GM21786 (cell line): ENCODE measurements at regions not wholly inside any gene's neighbourhood (a gene's known extent, or its start where the extent isn't known, plus 50 kb on each side); places are given as distances from the start of the nearest gene placed in this dataset.

Experiments
- ATAC-seq: cut with Tn5 transposase; IDR thresholded peaks from one replicate; pipeline ENCODE4 v1.9.1; 2021; ENCODE audit not compliant: unreplicated experiment

- no peak for ATAC-seq
Observed at GRCh38 chr3:159441279-159441678, 547.4 kb upstream of the IL12A start.

GRCh38 chr3:159443266-159443665 is 545.4 kb upstream of the IL12A start:
- ATAC-seq, result no peak

GRCh38 chr3:159447841-159448240 is 540.8 kb upstream of the IL12A start:
- no peak for ATAC-seq

DNA sequence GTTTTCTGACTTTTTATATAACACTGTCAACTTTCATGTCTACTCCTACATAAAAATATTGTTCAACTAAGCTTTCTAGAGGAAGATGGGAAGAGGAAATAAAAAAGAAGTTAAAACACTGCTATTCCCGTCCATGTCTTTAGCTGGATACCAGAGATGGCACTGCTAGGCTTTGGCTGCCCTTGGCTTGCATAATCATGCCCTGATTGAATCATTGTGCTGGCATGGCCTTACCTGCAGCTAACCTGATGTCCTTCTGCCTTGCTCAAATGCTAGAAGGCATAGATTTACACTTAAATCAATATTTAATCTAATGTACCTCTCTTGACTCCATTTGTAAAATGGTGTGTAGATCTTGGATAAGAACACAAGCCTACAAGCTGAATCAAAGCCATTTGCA is 539.7 kb upstream of the IL12A start:
- ATAC-seq, result no peak

DNA sequence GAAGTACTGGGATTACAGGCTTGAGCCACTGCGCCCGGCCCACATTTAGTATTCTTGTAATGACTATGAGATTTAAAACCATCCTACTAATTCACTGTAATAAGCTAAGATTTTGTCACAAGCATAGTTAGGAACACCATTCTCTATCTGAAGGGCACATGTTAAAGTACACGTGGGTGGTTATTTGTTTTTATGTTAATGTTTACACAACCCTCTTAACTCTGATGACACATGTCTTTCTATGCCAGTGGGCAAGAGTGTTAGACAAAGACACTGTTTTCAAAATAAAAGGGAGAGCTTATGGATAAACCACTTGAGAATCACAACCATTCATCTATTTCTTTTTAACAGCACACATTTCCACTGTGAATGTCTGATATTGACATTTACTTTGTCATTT is 537.6 kb upstream of the IL12A start:
- ATAC-seq, result no peak

DNA sequence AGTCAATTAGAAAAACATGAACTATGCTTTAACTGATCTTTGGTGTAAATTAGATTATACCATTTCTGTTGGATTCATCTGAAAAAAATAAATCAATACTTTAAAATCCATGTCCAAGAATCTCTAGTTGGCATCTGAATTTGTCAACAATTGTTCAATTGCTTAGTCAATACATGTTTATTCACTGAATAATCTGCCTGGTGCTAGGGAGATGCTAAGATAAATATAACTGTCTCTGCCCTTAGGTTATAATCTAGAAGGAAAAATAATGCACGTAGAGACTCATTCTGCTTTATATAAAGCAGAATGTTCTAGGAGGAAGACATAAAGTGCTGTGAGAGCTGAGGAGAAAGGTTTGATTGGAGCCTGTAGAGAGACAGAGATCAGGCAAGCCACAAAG is 537.2 kb upstream of the IL12A start:
- no peak for ATAC-seq

DNA sequence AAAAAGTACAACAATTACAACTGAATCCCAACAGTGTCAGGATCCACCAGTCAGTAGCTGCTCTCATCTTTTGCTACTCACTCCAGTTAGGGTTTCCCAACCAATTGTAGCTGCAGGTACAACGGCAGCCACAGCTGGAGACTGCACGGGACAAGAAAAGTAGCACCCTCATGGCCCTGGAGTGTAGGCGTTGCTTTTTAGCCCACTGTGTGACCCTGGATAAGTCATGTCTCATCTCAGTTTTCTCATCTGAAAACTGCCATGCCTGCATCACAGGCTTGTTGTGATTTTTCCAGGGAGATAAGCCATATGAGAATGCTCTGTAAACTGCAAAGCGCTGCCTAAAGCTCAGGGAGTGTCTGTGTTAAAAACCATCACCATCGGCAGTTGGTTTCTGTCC is 535.6 kb upstream of the IL12A start:
- ATAC-seq, result no peak

DNA sequence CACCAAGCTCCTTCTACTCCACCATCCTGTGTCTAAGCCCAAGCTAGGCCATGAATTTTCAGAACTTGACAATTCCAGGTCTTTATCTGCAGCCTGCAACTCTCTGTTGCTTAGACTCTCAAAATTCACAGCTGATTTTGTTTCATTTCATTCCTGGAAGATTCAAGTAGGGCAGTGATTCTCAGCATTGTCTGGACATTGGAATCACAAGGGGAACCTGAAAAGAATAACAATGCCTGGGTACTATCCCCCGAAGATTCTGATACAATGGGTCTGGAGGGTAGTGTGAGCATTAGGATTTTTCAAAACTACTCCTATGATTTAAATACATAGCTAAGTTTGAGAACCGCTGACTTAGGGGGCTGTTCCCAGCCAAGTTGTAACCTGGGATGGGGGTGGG is 534.7 kb upstream of the IL12A start:
- no peak for ATAC-seq

- ATAC-seq, result no peak
Observed at GRCh38 chr3:159455741-159456181, 532.9 kb upstream of the IL12A start.

DNA sequence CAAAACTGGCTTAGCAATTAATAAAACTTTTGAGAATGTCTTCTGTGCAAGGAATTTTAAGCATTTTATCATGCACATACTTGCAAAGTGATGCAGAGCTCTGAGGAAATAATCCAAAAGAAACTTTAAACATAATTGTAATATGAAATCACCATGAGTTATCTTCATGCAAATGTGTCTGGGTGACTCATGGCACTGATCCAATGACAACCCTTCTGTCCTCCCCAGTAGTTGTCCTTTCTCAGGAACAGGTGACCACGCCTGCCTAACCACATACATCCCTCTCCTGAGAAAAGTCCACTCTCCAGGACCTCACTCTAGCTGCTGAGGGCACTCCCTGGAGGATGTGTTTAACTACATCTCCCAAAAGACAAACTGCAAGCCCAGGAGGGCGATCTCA is 530.6 kb upstream of the IL12A start:
- no peak for ATAC-seq

- no peak for ATAC-seq
Observed at GRCh38 chr3:159458982-159459381, 529.7 kb upstream of the IL12A start.

GRCh38 chr3:159472611-159473010 is 516.0 kb upstream of the IL12A start:
- ATAC-seq, result no peak

DNA sequence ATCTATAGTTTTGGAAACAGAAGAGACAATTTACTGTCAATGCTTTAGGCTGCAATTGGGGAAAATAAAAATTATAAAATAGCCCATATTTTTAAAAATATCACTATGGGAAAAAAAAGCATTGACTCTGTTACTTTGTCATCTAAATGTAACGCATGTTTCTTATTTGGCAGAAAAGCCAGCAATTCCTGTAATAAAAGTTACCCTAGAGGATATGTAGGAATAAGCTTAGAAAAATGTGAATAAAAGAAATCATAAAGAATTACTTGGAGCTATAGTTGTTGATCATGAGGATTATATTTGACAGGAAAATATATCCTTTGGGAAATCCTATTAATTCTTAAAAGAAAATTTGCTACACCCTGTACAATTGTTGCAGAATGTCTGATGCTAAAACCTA is 515.4 kb upstream of the IL12A start:
- no peak for ATAC-seq

GRCh38 chr3:159480046-159480445 is 508.6 kb upstream of the IL12A start:
- no peak for ATAC-seq

GRCh38 chr3:159482241-159482993 is 506.2 kb upstream of the IL12A start:
- ATAC-seq, result no peak

GRCh38 chr3:159482994-159483367 is 505.7 kb upstream of the IL12A start:
- ATAC-seq, result no peak

GRCh38 chr3:159486580-159486979 is 502.1 kb upstream of the IL12A start:
- ATAC-seq, result no peak

GRCh38 chr3:159487304-159487703 is 501.3 kb upstream of the IL12A start:
- no peak for ATAC-seq

DNA sequence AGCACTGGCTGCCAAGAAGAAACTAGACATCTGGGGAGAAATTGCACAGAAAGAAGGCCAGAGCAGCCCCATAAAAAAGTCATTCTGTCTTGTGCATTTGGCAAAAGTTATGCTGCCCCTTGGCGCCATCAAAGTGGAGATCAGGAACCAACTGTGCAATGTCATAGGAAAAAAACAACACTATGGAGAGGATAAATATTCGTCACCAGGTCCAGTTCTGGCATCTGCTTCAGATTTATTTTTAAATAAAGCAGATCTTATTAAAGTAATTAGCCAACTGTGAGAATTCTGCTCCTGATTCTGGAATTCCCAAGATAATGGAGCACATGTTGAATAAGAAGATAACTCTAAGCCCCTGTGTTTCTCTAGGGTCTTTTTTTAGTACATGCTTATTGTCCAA is 500.0 kb upstream of the IL12A start:
- no peak for ATAC-seq

DNA sequence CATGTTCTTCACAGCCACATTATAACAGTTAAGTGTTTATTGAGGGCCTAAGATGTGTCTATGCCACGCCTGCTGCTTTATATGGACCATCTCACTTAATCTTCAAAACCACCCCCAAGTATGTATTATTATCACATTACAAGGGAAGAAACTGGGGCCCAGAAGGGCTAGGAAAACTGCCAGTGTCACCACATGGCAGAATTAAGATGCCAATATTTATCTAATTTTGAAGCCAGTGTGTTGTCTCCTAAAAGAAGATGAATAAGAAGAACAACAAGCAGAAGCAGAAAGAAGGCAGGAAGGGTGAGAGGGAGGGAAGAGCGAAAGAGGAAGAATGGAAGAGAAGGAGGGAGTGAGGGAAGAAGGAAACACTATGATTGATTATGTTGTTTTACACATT is 491.3 kb upstream of the IL12A start:
- no peak for ATAC-seq

DNA sequence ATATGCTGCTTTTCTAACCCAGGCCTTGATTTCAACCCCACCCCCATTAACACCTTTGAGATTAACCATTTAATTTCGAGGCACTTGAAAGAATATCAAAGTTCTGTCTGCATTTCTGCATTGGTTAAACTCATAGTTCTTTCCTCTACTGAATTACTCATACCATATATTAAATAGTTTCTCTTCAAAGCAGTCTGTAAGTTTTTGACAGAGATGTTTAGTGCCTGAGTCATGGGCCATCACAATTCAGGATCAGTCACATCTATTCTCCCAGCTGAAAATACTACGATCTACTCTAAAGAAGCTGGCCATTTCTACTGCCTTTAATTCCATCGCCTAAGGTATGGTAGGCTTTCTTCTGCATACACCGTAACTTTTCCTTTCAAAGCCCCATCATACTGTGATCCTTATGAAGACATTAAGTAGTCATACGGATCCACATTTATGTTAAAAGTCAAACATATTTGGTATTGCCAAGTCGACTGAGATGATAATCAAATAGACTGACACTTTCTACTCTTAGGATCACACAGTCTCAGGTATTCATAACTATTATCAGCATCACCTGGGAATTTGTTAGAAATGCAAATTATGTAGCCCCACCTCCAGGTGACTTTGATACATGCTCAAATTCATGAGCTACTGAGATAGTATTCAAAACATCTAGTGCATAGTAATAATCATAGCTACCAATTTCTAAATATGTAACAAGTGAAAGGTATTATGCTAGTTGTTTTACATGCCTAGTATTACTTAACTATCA is 489.4 kb upstream of the IL12A start:
- ATAC-seq, result no peak

DNA sequence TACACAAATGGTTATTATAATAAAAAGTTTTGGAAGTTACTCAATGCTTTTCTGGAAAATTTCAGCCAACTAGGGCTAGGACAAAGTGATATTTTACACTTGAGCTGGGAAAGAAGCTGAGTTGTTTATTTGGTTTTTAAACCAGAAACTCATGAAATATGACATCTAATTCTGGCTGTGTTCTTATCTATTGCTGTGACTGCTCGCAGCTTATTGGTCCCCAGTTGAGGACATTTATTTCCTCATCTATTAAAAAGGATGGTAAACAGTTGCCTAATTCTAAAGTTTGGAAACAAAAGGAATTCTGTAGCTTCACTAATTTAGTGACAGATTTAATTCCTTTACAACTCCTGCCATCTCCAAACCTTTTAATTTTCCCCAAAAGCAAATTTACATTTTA is 487.6 kb upstream of the IL12A start:
- ATAC-seq, result no peak

GRCh38 chr3:159502986-159503385 is 485.6 kb upstream of the IL12A start:
- ATAC-seq, result no peak
